IMR-90 (cell line): ENCODE measurements at regions not wholly inside any gene's neighbourhood (a gene's known extent, or its start where the extent isn't known, plus 50 kb on each side); places are given as distances from the start of the nearest gene placed in this dataset.
"Not testable (repeated sequence)": the region's sequence is repeated elsewhere in the genome, so short reads cannot be mapped to it uniquely, and the experiment has no call there.

Experiments
- ATAC-seq: fragments of 200-7000 bp; cut with Tn5 transposase; 2 replicates; pipeline ENCODE4 v1.9.1; 2020; ENCODE audit warnings: low read depth, mild to moderate bottlenecking, moderate library complexity
- BruUV-seq: library from RNA; stranded (reverse); fragments of 400-500 nt; replicated peaks from 2 replicates; lab custom pipeline; 2021; lab: Mats Ljungman, UMichigan
- CTCF ChIA-PET: fragments of 300-600 bp; formaldehyde crosslinking; extraction: SDS; loops from one replicate; lab custom pipeline; 2021; ENCODE audit warnings: antibody characterized with exemption; lab: Yijun Ruan, JAX
- POLR2A ChIA-PET: fragments of 300-600 bp; sonication (Branson Sonifier 250); formaldehyde crosslinking; loops from one replicate; lab custom pipeline; 2022; ENCODE audit warnings: antibody characterized with exemption; ENCODE audit not compliant: unreplicated experiment; lab: Charles Lee
- DNase-seq: peaks from one replicate; pipeline ENCODE4 v3.0.0; 2013
- H2AFZ ChIP-seq: replicated peaks from 2 replicates; pipeline ENCODE3; 2013; ENCODE audit warnings: low read length, mild to moderate bottlenecking; ENCODE audit not compliant: poor library complexity
- H2AK5ac ChIP-seq: 2 replicates; pipeline ENCODE4 v1.6.1; 2013; ENCODE audit warnings: low read depth, low read length, inconsistent platforms
- H2AK9ac ChIP-seq: replicated peaks from 2 replicates; pipeline ENCODE3; 2013; ENCODE audit warnings: mild to moderate bottlenecking, low read depth, low read length, moderate library complexity; ENCODE audit not compliant: poor library complexity
- H2BK120ac ChIP-seq: 2 replicates; pipeline ENCODE4 v1.6.1; 2013; ENCODE audit warnings: low read depth, low read length, inconsistent platforms
- H2BK15ac ChIP-seq: 3 replicates; pipeline ENCODE4 v1.6.1; 2013; ENCODE audit warnings: low read depth, low read length, inconsistent platforms
- H2BK20ac ChIP-seq: 2 replicates; pipeline ENCODE4 v1.6.1; 2013; ENCODE audit warnings: low read depth, mild to moderate bottlenecking, inconsistent platforms, low read length, moderate library complexity
- H2BK5ac ChIP-seq: 2 replicates; pipeline ENCODE4 v1.6.1; 2013; ENCODE audit warnings: mild to moderate bottlenecking, low read depth, low read length, inconsistent platforms; ENCODE audit not compliant: poor library complexity, severe bottlenecking
- H3K14ac ChIP-seq: replicated peaks from 2 replicates; pipeline ENCODE4 v1.6.1; 2013; ENCODE audit warnings: low read depth, low read length, inconsistent platforms
- H3K18ac ChIP-seq: 2 replicates; pipeline ENCODE4 v1.6.1; 2013; ENCODE audit warnings: low read depth, low read length, control low read depth
- H3K23ac ChIP-seq: 2 replicates; pipeline ENCODE4 v1.6.1; 2013; ENCODE audit warnings: low read depth, low read length, inconsistent platforms
- H3K27ac ChIP-seq: 2 replicates; pipeline ENCODE4 v1.5.1; 2013; ENCODE audit warnings: mild to moderate bottlenecking, control low read depth, low read length; ENCODE audit not compliant: insufficient read depth
- H3K27me3 ChIP-seq: 2 replicates; pipeline ENCODE4 v1.6.1; 2013; ENCODE audit warnings: low read length; ENCODE audit not compliant: control insufficient read depth, insufficient read depth
- H3K36me3 ChIP-seq: 2 replicates; pipeline ENCODE4 v1.6.1; 2013; ENCODE audit warnings: low read length, mixed read lengths; ENCODE audit not compliant: control insufficient read depth, insufficient read depth
- H3K4ac ChIP-seq: 2 replicates; pipeline ENCODE4 v1.6.1; 2013; ENCODE audit warnings: low read depth, low read length, inconsistent platforms
- H3K4me1 ChIP-seq: 2 replicates; pipeline ENCODE4 v1.6.1; 2013; ENCODE audit warnings: low read length, mixed read lengths; ENCODE audit not compliant: control insufficient read depth, insufficient read depth
- H3K4me2 ChIP-seq: 2 replicates; pipeline ENCODE4 v1.6.1; 2013; ENCODE audit warnings: low read depth, mild to moderate bottlenecking, control low read depth, low read length, moderate library complexity
- H3K4me3 ChIP-seq: 2 replicates; pipeline ENCODE4 v1.5.1; 2013; ENCODE audit warnings: low read depth, mild to moderate bottlenecking, control low read depth, low read length, moderate library complexity; ENCODE audit not compliant: insufficient read depth
- H3K56ac ChIP-seq: 2 replicates; pipeline ENCODE4 v1.6.1; 2013; ENCODE audit warnings: low read length, inconsistent platforms; ENCODE audit not compliant: insufficient read depth; ENCODE audit errors: extremely low read depth
- H3K79me1 ChIP-seq, 2 experiments: 2 replicates each; pipeline ENCODE4 v1.6.1; 2013; ENCODE audit warnings: low read length in 2 of 2, inconsistent platforms in 1 of 2, low read depth in 1 of 2
- H3K9ac ChIP-seq: 2 replicates; pipeline ENCODE4 v1.6.1; 2013; ENCODE audit warnings: low read depth, low read length, control low read depth
- H3K9me1 ChIP-seq: 2 replicates; pipeline ENCODE4 v1.6.1; 2013; ENCODE audit warnings: low read length, inconsistent platforms; ENCODE audit not compliant: insufficient read depth
- H3K9me3 ChIP-seq: 2 replicates; pipeline ENCODE4 v1.6.1; 2013; ENCODE audit warnings: low read length; ENCODE audit not compliant: control insufficient read depth, insufficient read depth
- H4K20me1 ChIP-seq: 2 replicates; pipeline ENCODE4 v1.6.1; 2013; ENCODE audit warnings: low read length, inconsistent platforms; ENCODE audit not compliant: insufficient read depth
- H4K5ac ChIP-seq: 2 replicates; pipeline ENCODE4 v1.6.1; 2013; ENCODE audit warnings: mild to moderate bottlenecking, low read depth, low read length, control low read depth
- H4K8ac ChIP-seq, 2 experiments: 2 replicates each; pipeline ENCODE4 v1.6.1; 2013; ENCODE audit warnings: low read depth in 2 of 2, low read length in 2 of 2, control low read depth in 1 of 2, inconsistent platforms in 1 of 2
- H4K91ac ChIP-seq: 2 replicates; pipeline ENCODE4 v1.6.1; 2013; ENCODE audit warnings: low read depth, low read length, inconsistent platforms; ENCODE audit not compliant: insufficient read depth
- MAFK ChIP-seq: IDR thresholded peaks from 2 replicates; pipeline ENCODE4 v1.6.1; 2012; ENCODE audit warnings: low read depth, low read length, improper control_type of control experiment
- WGBS, 2 experiments: methylation state at CpG; one replicate each; pipeline versions ENCODE4 v1.1.5 to v1.1.7; 2013; ENCODE audit warnings: missing lambda C conversion rate in 2 of 2; ENCODE audit not compliant: insufficient read length in 1 of 2; ENCODE audit errors: extremely low coverage in 2 of 2; 5-methylcytosine and 5-hydroxymethylcytosine counted together
- dilution Hi-C: fragments of 300-500 bp; cut with HindIII; formaldehyde crosslinking; loops from one replicate; pipeline ENCODE4 v1.14.3; 2018; ENCODE audit warnings: low sequenced_read_pairs; ENCODE audit not compliant: unreplicated experiment
- in situ Hi-C: fragments of 300-500 bp; cut with MboI; formaldehyde crosslinking; loops from 3 replicates; pipeline ENCODE4 v1.14.3; 2019; ENCODE audit warnings: low sequenced_read_pairs, inconsistent platforms, mixed read lengths
- intact Hi-C: fragments of 100-400 bp; cut with micrococcal nuclease; formaldehyde crosslinking; loops from 2 replicates; pipeline ENCODE4 v1.10.0; 2022

DNA sequence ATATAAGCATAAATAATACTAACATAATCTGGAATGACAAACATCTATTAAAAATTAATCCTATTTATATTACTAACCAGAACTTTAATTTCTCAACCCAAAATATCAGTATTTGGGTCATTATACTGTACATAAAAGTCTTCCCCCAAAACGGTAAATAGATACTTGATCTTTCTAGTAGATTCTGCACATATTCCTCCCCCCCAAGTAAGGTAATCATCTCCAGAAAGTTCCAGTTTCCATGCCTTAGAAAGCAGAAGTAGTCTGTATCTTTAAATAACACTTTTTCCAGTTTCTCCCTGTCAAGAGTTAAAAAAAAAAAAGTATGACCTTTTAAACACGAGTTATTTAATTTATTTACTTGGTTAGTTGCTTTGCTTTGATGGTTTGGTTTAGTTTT lies 150.7 kb upstream of the MB21D2 start:
- no peak overlapping the region for H3K4me2 ChIP-seq
- dilution Hi-C loops (no loop called here), in situ Hi-C loops (no loop called here), intact Hi-C loops (no loop called here)
- H3K4ac ChIP-seq = no peak overlapping the region
- no peak overlapping the region for H3K18ac ChIP-seq
- WGBS, 2 experiments = no CpG with 5 or more reads among the region's 2 CpGs
- no peak overlapping the region for H2BK15ac ChIP-seq
- no peak overlapping the region for H3K9ac ChIP-seq
- H3K4me3 ChIP-seq = no peak overlapping the region
- POLR2A ChIA-PET = no interaction called here
- no peak overlapping the region for H4K91ac ChIP-seq
- no peak overlapping the region for H4K8ac ChIP-seq
- no peak overlapping the region for H2BK5ac ChIP-seq
- no peak overlapping the region for H3K23ac ChIP-seq
- no TSS peak for BruUV-seq
- no peak for TF ChIP-seq MAFK
- CTCF ChIA-PET = no interaction called here
- H4K20me1 ChIP-seq = no peaks in the 10 kb centered on the region
- no peak for ATAC-seq
- H3K27me3 ChIP-seq = no peaks in the 10 kb centered on the region
- H4K5ac ChIP-seq = no peak overlapping the region
- H3K14ac ChIP-seq = no peak overlapping the region
- H3K79me1 ChIP-seq = no peaks in the 10 kb centered on the region
- H3K4me1 ChIP-seq = no peaks in the 10 kb centered on the region
- H2AFZ ChIP-seq = no peak overlapping the region
- H2BK20ac ChIP-seq = no peak overlapping the region
- no peaks in the 10 kb centered on the region for H3K36me3 ChIP-seq
- H3K9me1 ChIP-seq = no peaks in the 10 kb centered on the region
- H2BK120ac ChIP-seq = no peak overlapping the region
- no peak overlapping the region for H3K27ac ChIP-seq
- no peaks in the 10 kb centered on the region for H3K9me3 ChIP-seq
- no peak overlapping the region for H2AK9ac ChIP-seq
- no peak overlapping the region for H3K56ac ChIP-seq
- no peak for DNase-seq
- no peak overlapping the region for H2AK5ac ChIP-seq

DNA sequence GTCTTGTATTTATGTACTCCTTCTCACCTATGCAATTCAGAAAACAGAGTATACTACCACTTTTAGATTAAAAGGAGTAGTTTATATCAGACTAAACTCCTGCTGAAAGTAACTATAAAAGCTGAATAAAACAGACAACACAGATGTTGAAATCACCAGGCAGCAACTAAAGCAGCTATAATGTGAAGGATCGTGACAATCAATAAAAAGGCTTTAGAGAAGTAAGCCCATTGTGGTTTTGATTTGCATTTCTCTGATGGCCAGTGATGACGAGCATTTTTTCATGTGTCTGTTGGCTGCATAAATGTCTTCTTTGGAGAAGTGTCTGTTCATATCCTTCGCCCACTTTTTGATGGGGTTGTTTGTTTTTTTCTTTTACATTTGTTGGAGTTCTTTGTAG lies 152.1 kb upstream of the MB21D2 start:
- not testable (repeated sequence) for H3K14ac ChIP-seq

More for the DNA sequence above, 152.1 kb upstream of the MB21D2 start:
- in situ Hi-C loops, H2BK5ac ChIP-seq, H3K9me3 ChIP-seq, H2BK15ac ChIP-seq, H3K36me3 ChIP-seq, H2AK5ac ChIP-seq, H3K27me3 ChIP-seq, H4K5ac ChIP-seq, H2BK120ac ChIP-seq, H3K4me2 ChIP-seq, H3K23ac ChIP-seq, H2AK9ac ChIP-seq, intact Hi-C loops, H4K91ac ChIP-seq, H2AFZ ChIP-seq, dilution Hi-C loops, H3K18ac ChIP-seq, H3K9ac ChIP-seq, H3K56ac ChIP-seq, H3K4me3 ChIP-seq, H3K27ac ChIP-seq, H3K4ac ChIP-seq, ATAC-seq, H2BK20ac ChIP-seq, H3K79me1 ChIP-seq, H3K4me1 ChIP-seq, BruUV-seq, CTCF ChIA-PET, H4K20me1 ChIP-seq, DNase-seq, H3K9me1 ChIP-seq, POLR2A ChIA-PET, H4K8ac ChIP-seq: not testable (repeated sequence)
- WGBS, 2 experiments = 40% methylated on average over 1 of the region's 3 CpGs; no CpG with 5 or more reads in 1 of the 2 experiments
